ENCODE measurements at regions not wholly inside any gene's neighbourhood (a gene's known extent, or its start where the extent isn't known, plus 50 kb on each side); places are given as distances from the start of the nearest gene placed in this dataset.

DNA sequence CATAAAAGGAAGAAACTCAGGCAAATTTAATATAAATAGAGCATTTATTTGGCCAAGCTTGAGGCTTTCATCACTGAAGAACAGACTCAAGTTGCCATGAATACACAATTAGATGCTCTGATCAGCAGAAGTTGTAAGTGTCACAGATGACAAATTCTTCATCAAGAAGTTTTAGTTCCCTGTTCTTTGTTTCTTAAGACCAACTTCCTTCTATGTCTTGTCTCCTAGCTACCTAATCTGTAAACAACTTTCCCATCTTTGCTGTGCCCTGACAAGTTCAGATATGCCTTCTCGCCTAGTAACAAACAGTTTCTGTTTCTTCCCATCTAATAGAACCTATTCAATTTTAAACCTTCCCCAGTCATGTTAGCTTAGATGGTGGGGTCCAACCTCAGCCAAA lies 353.4 kb upstream of the HSFY2 start:
- TF ChIP-seq, protein P1, sequence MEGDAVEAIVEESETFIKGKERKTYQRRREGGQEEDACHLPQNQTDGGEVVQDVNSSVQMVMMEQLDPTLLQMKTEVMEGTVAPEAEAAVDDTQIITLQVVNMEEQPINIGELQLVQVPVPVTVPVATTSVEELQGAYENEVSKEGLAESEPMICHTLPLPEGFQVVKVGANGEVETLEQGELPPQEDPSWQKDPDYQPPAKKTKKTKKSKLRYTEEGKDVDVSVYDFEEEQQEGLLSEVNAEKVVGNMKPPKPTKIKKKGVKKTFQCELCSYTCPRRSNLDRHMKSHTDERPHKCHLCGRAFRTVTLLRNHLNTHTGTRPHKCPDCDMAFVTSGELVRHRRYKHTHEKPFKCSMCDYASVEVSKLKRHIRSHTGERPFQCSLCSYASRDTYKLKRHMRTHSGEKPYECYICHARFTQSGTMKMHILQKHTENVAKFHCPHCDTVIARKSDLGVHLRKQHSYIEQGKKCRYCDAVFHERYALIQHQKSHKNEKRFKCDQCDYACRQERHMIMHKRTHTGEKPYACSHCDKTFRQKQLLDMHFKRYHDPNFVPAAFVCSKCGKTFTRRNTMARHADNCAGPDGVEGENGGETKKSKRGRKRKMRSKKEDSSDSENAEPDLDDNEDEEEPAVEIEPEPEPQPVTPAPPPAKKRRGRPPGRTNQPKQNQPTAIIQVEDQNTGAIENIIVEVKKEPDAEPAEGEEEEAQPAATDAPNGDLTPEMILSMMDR (IDR thresholded peaks at IDR 0.05), result no peak
- no peak for TF ChIP-seq POLR2A (IDR thresholded peaks at IDR 0.05)
- no peak for TF ChIP-seq POLR2AphosphoS5 (IDR thresholded peaks at IDR 0.05)
